Stimulated activated CD4-positive, alpha-beta T cell treated with anti-CD3 and anti-CD28 coated beads, Interleukin-1b, Interleukin-23, amount 100 ng/mL, for 4 hours (primary cell): ENCODE measurements at regions not wholly inside any gene's neighbourhood (a gene's known extent, or its start where the extent isn't known, plus 50 kb on each side); places are given as distances from the start of the nearest gene placed in this dataset.

Source experiments
- DNase-seq, 2 donors: peaks; one replicate each; pipeline ENCODE4 v3.0.0-alpha.2; 2020; ENCODE audit warnings: low read depth in 2 of 2

- DNase-seq, result no peak
Measured at GRCh38 chr5:8641786-8642505, 773.0 kb downstream of the MTRR start.

DNA sequence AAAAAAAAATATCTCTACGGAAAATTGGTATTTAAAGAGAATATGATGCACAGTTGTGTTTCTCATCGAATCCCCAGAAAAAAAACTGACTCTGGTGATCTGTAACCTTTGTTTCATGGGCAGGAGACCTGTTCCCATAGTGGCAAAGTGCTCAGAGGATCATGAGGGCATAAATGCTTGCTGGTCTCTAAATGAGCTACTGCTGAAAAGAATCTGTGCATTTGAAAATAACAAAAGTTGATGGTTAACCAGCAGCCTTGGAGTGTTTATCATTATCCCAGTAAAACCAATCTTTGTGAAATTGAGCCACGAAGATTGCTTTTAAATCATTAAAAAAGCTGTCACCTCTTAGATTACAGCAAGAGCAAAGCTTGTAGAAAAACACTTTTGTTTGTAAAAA is 775.4 kb downstream of the MTRR start:
- DNase-seq, result no peak

GRCh38 chr5:8647111-8647510 is 778.2 kb downstream of the MTRR start:
- no peak for DNase-seq

GRCh38 chr5:8650186-8650585 is 781.2 kb downstream of the MTRR start:
- no peak for DNase-seq

- DNase-seq, result no peak
Measured at GRCh38 chr5:8660133-8660893, 791.4 kb downstream of the MTRR start.

- DNase-seq, result no peak
Measured at GRCh38 chr5:8663374-8663773, 794.4 kb downstream of the MTRR start.

GRCh38 chr5:8675182-8675581 is 806.2 kb downstream of the MTRR start:
- DNase-seq, result no peak

- no peak for DNase-seq
Measured at GRCh38 chr5:8676695-8677094, 807.7 kb downstream of the MTRR start.

- DNase-seq, result no peak
Measured at GRCh38 chr5:8682381-8682780, 813.4 kb downstream of the MTRR start.

GRCh38 chr5:8683496-8683895 is 814.5 kb downstream of the MTRR start:
- no peak for DNase-seq

DNA sequence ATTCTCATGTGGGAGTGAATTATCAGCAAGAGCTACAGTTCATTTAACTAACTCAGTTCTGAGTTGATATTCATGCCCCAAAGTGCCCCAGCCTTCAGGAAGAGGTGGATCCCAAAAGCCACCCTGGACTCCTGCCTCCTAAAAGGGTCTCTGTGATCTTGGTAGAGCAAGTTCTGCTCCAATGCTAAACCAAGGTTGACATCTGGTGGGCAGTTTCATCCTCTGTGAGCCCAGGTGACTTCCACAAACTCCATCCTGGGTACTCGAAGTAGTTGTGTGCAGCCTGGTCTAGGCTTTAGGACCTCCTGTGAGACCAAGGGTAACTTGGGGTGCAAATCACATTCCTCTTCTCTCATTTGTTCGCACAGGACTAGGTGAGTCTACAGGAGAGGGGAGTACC is 816.8 kb downstream of the MTRR start:
- no peak for DNase-seq

- no peak for DNase-seq
Measured at GRCh38 chr5:8686707-8687106, 817.8 kb downstream of the MTRR start.

- no peak for DNase-seq
Measured at GRCh38 chr5:8689773-8690172, 820.8 kb downstream of the MTRR start.

GRCh38 chr5:8691221-8691620 is 822.3 kb downstream of the MTRR start:
- no peak for DNase-seq

DNA sequence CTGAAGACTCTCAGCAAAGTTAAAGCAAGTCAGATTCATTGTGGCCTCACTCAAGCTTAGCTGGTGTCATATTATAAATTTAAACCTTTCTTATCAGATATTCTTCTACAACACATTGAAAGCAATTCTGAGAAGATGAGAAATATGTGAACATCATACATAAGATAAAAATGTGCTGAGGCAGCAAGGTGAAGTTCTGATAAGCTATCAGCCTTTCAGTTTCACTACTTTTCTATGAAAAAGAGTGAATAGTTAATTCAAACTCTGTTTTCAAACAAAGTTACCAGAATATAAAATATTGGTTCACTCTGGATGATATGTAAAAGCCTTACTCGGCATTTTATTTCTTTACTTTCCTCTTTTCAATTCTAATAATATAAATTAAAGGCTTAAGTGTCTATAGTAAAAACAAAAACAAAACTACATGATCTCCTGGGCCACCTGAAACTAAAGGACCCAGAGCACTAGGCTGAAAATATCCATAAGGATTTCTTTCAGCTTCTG is 824.4 kb downstream of the MTRR start:
- DNase-seq, result no peak

DNA sequence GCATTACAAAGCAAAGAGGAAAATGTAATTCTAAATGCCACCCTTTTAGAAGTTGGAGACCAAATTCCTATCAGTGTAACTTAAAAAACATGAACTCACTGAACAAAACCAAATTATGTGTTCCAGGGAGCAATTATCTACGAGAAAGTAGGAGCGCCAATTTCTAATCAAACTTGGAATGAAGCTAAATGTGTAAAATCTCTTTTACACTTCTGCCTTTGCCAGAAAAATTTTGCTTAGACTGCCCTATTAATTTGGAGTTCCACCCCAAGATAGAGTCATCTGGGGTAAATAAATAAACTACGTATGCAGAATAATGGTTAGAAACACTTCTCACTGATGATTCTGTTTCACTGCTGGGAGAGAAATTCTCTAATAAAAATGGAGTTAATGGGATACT is 825.6 kb downstream of the MTRR start:
- no peak for DNase-seq

DNA sequence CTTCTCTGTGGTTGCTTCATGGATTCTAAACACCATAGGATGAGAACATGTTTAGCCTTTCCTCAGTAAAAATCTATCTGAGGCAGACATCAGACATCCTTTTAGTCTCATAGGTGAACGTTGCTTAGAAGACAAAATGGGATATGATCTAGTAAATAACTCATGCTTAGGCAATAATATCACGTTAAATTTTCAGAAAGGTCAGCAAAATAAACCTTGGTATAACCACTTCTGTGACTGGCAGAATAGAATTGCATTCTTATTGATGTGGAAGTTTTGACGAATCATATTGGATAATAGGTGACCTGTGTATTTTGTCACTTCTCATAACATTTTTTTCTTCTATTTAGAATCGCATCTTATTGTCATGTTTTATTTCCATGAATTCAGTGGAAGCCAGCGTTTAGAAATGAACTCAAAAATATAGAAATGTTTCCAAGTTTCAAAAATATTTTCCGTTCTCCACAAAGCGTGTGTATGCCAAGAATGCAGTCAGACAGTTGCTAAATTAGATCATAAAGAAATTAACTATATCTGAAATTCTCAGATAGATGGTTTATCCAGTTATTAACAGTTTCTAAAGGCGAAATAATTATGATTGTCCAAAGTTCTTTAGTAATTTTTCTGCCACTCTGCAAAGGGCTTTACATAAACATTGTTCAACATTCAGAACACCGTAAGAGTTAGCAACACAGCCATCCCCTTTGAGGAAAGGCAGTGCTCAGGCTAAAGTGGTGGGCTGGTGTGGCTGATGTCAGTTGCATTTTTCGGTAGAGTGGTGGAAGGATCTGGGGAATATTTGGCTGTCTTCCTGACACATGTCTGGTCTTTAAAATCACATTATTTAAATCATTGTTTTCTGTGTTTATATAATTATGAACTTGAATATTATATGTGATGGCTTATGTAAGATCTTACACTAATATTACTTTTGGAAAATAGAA is 827.2 kb downstream of the MTRR start:
- DNase-seq, result no peak

DNA sequence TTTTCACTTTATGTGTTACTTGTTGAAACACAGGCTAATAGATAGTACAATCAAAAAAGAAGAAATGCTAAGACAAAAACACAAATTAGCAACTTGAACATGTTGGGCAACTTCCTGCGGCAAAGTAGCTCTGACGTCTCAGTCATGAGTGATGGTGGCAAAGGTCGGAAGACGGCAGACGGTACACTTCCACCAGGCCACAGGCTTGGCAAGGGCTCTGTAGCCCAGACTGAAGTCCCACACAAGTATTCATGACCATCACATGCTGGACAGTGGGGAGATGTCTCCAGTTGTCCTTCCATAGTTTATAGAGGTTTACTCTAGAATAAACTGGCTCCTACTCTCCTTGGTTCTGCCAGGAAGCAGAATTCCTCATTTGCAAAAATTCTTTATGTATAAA is 831.3 kb downstream of the MTRR start:
- DNase-seq, result no peak

DNA sequence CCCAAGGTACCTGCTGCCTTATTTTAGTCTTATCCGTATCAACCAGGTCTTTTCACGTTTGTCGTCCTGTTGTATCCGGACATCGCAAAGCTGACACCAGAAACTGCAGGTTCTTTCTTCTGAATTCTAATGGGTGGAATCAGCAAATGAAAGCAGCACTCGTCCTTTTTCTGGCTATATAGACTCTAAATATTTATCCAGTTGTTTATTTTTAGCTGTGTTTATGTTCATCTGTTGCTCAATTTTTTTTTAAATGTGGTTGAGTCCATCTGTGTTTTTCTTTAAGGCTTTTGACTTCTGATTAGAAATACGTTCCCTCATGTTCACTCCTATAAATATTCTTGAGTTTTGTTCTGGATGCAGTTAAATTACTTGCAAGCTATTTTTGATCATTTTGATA is 831.7 kb downstream of the MTRR start:
- DNase-seq, result no peak

DNA sequence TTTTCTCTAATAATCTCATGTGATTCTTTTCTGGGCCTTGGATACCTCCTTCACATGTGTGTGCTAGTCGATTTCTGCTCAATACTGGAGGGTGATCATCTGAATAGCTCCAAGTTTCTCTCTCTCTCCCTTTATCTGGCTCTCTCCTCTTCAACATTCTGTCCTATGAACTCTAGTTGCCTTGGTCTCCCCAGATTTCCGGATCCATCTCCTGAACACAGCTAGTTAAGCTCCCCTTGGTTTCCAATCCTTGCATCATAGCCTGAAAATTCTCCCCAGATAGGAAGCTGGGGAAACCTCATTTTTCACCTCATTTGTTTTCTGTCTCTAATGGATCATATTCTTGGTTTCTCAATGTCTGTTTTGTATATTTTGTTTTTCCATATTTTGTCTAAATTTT is 832.3 kb downstream of the MTRR start:
- DNase-seq, result no peak

- DNase-seq, result no peak
Measured at GRCh38 chr5:8710426-8710930, 835.4 kb downstream of the SEMA5A start.

DNA sequence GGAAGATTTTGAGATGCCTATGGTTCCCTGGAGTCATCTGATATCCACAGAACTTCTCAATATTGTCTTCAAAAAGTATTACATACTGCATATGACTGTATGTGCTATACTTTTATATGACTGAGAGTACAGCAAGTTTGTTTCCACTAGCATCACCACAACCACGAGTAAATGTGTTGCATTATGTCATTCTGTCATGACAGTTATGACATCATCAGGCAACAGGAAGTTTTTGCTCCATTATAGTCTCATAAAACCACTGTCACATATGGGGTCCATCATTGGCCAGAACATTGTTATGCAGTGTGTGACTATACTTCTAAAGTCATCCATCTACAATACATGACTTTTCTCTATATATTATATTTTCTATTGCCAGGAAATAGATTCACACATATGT is 831.7 kb downstream of the SEMA5A start:
- no peak for DNase-seq
